NCI-H526 treated with DMSO at 0.1 percent for 48 hours (cell line): ENCODE measurements at regions not wholly inside any gene's neighbourhood (a gene's known extent, or its start where the extent isn't known, plus 50 kb on each side); places are given as distances from the start of the nearest gene placed in this dataset.

Experiments used
- DNase-seq: peaks from one replicate; lab custom pipeline; 2025; lab: John Stamatoyannopoulos, UW

GRCh38 chr12:88310666-88311065, 168.6 kb downstream of the TMTC3 start:
- DNase-seq = no peak

- DNase-seq = no peak
These were observed 171.4 kb downstream of the TMTC3 start for GRCh38 chr12:88313554-88313953.

- DNase-seq = no peak
These were observed 172.6 kb downstream of the TMTC3 start for GRCh38 chr12:88314706-88315105.

GRCh38 chr12:88318726-88319125, 176.6 kb downstream of the TMTC3 start:
- DNase-seq = no peak

GRCh38 chr12:88325076-88325815, 183.1 kb downstream of the TMTC3 start:
- DNase-seq = no peak

- DNase-seq = no peak
These were observed 183.7 kb downstream of the TMTC3 start for GRCh38 chr12:88325816-88326189.

- no peak for DNase-seq
These were observed 185.2 kb downstream of the TMTC3 start for GRCh38 chr12:88327276-88327675.

GRCh38 chr12:88328090-88328489, 186.0 kb downstream of the TMTC3 start:
- no peak for DNase-seq

GRCh38 chr12:88329833-88330232, 187.7 kb downstream of the TMTC3 start:
- DNase-seq = no peak

GRCh38 chr12:88334271-88334670, 192.2 kb downstream of the TMTC3 start:
- DNase-seq = no peak

- no peak for DNase-seq
These were observed 194.1 kb downstream of the TMTC3 start for GRCh38 chr12:88336076-88336739.

- DNase-seq = no peak
These were observed 196.4 kb downstream of the TMTC3 start for GRCh38 chr12:88338486-88338885.

- no peak for DNase-seq
These were observed 197.3 kb downstream of the TMTC3 start for GRCh38 chr12:88339254-88339949.

GRCh38 chr12:88339966-88340365, 197.9 kb downstream of the TMTC3 start:
- DNase-seq = no peak

GRCh38 chr12:88342251-88342806, 200.2 kb downstream of the TMTC3 start:
- no peak for DNase-seq

- no peak for DNase-seq
These were observed 209.0 kb downstream of the TMTC3 start for GRCh38 chr12:88351146-88351545.

- DNase-seq = no peak
These were observed 212.6 kb downstream of the TMTC3 start for GRCh38 chr12:88354691-88355090.

GRCh38 chr12:88360343-88360742, 218.2 kb downstream of the TMTC3 start:
- no peak for DNase-seq

GRCh38 chr12:88361493-88361892, 218.8 kb downstream of the KITLG start:
- DNase-seq = no peak

- DNase-seq = no peak
These were observed 217.8 kb downstream of the KITLG start for GRCh38 chr12:88362439-88362838.

GRCh38 chr12:88365403-88365802, 214.9 kb downstream of the KITLG start:
- DNase-seq = no peak

GRCh38 chr12:88366101-88366500, 214.2 kb downstream of the KITLG start:
- no peak for DNase-seq

- no peak for DNase-seq
These were observed 213.0 kb downstream of the KITLG start for GRCh38 chr12:88367231-88367630.
